LoVo (cell line): ENCODE measurements at regions not wholly inside any gene's neighbourhood (a gene's known extent, or its start where the extent isn't known, plus 50 kb on each side); places are given as distances from the start of the nearest gene placed in this dataset.
A peak's percentile ranks its signal among the peaks of the same experiment; 100 is the strongest.
"Not testable (repeated sequence)": the region's sequence is repeated elsewhere in the genome, so short reads cannot be mapped to it uniquely, and the experiment has no call there.

Experiments used
- DNase-seq: peaks from one replicate; pipeline ENCODE4 v3.0.0-alpha.2; 2016; ENCODE audit warnings: low spot score

DNA sequence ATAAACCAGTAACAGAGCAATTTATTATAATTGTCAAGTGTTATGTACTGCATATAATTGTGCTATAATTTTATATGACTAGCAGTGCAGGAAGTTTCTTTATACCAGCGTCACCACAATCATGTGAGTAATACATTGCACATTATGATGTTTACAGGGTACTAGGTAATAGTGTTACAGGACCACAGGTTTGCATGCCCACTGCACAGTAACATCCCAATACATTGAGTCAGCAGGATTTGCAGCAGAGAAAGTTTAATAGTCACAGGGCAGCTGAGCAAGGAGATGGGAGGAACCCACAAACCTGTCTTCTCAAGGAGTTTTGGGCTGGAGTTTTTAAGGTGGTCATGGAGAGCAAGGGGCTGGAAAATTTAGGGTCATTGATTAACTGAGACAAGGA lies 1042.9 kb upstream of the ACVR2A start:
- no peak for DNase-seq

DNA sequence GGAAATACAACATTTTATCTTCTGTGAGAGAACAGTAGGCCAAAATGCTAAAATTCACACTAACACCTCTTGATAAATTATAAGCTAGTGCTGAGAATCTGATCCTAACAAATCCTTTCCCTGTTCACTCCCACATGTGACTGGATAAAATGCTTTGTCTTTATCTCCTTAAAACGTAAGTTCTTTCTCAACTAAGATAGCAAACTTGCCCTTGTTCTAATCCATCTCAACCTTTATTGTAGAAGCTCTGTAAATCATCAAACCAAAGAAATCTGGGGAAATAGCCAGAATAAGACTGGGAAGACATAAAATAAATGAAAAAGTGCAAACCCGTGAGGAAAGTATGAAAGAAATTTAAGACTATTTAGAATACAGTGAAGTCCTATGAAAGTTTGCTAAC lies 1058.4 kb upstream of the ACVR2A start:
- DNase-seq: no peak

DNA sequence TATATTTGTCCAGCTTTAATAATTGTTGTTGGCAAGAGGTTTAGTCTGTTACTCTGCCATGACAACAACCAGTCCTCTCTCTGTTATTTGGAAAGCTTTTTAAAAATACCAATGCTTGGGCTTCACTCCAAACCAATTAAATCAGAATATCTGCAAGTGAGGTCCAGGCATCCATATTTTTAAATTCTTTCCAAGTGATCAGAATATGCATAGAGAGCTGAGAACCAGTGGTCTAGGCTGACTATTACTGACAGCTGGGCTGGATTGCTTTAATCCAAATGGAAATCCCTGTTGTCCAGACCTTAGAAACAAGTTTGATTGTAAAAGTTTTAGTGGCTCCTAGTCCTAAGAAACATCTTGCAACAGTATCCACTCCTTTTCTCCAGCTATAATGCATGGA lies 1059.7 kb upstream of the ACVR2A start:
- no peak for DNase-seq

DNA sequence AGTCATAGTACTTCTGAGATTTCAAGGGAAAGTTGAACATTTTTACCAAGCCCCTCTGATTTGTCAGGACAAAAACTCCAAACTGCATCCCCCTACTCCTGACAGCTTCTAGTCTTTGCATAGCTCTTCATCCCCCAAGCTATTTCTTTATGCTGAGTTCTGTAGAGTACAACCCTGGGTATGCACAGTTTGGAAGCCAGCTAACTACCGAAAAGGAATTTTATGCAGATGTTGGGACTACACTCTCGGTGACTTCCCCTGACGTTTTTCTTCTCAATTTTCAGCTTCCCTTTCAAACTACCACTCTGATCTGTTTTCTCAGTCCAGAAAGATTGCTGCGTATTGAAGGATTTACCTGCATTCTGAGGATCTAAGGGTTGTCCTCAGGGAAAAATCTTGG lies 1060.2 kb upstream of the ACVR2A start:
- DNase-seq: no peak

DNA sequence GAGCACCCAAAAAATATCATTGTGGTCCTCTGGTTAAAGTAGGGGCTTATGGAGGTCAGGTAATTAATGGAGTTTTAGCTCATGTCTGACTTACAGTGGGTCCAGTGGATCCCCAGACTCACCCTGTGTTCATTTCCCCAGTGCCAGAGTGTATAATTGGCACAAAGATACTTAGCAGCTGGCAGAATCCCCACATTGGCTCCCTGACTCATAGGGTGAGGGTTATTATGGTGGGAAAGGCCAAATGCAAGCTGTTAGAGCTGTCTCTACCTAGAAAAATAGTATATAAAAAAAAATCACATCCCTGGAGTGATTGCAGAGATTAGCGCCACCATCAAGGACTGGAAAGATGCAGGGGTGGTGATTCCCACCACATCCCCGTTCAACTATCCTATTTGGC lies 1067.6 kb upstream of the ACVR2A start:
- no peak for DNase-seq

DNA sequence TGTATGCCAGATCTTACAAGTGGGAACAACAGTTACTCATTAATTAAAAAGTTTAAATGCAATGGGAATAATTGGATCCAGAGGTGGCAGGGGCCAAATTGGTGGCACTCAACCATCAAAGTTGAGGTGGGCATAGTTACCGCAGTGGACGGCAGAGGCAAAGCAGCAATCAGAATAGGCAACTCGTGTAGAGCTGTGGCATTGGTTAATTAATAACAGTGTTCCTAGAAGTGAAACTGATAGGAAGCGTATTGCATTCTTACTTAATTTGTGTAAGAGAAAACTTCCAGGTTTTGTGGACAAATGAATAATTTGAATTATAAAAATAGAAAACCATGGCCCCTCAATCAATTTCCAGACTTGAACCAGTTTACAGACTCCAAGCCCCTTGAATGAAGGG lies 1068.2 kb upstream of the ACVR2A start:
- DNase-seq: no peak

DNA sequence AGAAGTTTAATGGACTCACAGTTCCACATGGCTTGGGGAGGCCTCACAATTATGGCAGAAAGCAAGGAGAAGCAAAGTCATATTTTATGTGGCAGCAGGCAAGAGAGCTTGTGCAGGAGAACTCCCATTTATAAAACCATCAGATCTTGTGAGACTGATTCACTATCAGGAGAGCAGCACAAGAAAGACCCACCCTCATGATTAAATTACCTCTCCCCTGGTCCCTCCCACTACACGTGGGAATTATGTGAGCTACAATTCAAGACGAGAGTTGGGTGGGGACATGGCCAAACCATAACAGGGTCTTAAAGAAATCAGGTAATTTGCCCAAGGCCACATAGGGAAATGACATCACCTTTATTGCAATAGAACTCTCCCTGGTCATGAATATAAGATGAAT lies 1073.3 kb upstream of the ACVR2A start:
- no peak for DNase-seq

DNA sequence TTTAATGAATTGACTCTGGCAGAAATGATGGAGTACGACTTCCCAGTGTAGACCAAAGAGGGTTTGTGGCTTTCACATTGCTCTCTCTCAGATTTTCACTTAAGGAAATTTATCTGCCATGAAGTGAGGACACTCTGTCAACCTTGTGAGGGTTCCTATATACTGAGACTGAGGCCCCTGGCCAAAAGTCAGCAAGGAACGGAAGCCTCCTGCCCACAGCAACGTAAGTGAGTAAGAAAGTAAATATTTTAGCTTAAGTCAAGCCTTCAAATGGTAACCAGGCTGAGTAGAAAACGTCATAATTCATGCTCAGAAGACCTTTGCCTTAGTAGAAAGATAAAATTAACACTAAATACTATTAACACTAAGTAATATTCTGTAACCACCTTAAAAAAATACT lies 1080.5 kb upstream of the ACVR2A start:
- no peak for DNase-seq

DNA sequence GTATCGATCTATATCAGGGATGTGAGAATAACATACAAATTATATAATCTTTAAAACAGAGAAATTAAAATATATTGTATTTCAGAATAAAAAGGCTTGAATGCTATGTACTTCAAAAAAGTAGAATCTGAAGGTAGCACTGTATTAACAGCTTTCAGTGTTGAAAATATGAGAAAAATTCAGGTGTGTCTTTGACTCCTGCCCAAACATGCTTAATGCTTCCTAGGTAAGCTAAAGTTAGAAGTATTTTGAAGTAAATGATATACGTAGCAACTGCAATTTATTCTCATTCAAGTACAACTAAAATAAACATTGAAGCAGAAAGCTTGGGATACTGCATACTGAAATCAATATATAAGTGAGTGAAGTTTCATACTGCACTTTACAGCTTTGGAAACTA lies 1082.0 kb upstream of the ACVR2A start:
- no peak for DNase-seq

DNA sequence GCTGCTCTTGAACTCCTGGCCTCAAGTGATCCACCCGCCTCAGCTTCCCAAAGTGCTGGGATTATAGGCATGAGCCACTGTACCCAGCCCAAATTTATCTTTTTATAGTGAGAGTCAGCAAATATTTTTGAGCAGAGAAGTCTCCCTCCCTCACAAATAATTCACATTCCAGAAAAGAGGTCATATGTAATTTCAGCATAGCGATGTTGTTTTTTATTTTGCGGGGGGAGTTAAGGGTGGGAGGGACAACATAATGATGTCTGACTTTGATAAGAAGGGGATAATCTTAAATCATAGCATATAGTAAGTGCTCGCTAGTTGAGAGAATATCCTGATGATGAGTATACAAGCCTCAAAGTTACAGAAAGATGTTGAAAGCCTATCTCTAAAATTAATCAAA lies 1090.2 kb upstream of the ACVR2A start:
- no peak for DNase-seq

DNA sequence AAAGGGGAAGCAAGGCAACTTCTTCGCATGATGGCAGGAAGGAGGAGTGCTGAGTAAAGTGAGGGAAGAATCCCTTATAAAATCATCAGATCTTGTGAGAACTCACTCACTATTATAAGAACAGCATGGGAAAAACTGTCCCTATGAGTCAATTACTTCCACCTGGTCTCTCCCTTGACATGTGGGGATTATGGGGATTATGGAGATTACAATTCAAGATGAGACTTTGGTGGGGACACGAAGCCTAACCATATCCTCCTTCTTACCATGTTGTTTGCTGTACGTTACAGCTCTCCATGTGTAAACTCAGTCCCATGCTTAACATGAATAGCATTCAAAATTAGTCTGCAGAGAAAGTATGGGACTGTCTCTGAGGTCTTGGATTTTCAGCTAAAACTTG lies 1096.8 kb upstream of the ACVR2A start:
- no peak for DNase-seq

DNA sequence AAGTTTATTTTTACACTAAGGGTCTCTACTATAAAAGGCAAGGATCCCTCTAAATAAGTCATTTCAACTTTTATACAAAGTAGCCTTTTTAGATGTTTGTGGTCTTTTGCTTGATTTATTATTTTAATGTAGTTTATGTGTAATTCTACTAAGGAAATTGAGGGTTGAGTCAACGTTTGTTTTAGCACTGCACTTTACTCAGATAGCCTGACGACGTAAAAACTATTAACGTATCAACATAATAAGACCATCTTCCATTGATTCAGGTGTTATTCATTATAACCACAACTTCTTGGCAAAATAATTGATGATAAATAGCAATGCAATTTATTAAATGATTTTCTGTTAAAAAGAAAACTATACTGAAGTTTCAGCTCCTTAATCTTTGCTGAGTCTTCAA lies 1103.6 kb upstream of the ACVR2A start:
- no peak for DNase-seq

DNA sequence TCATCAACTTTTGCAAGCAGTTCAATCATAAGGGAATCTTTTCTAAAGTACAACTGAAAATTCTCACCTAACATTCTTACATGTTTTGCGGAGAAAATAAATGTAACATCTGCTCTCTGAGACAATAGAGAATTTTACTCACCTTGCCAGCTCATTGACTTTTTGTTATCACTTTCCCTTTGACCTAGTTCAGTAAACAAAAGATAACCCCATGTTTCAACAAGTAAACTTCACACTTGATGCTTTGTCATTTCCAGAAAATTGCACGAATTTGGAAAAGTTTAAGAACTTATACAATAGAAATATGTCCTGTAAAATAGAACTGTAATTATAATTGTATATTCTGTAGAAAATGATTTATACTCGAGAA lies 1110.0 kb upstream of the ACVR2A start:
- no peak for DNase-seq

DNA sequence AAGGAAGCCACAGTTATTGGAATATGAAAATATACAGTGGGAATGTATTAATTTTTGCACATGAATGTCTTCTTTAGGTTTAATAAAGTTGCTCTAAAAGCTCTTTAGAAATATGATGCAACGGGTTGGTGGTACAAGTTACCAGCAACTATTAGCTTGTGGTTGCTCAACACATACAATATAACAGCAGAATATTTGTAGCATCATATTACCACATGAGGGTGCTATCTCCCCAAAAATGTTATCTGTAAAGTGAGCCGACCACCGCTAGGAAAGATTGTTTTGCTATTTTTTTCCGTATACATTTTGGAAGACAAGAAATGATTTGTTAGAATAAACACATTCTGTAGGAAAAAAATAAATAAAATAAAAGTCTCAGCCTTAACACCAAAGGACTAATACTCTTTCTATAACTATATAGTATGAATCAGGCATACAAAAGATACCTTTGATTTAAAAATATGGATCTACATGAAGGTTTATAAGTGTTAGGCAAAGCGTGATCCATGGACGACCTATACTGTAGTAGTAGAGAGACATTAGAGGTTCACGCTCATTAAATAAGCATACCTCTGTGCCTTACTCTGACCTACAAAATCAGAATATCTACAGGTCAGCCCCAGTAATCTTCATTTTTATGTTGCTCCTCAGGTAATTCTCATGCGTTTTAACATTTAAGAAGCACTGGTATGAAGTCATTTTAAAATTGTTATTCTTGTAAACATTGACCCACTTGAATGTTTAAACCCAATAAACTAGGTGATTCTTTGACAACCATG lies 1110.6 kb upstream of the ACVR2A start:
- peak; percentile 21 for DNase-seq

DNA sequence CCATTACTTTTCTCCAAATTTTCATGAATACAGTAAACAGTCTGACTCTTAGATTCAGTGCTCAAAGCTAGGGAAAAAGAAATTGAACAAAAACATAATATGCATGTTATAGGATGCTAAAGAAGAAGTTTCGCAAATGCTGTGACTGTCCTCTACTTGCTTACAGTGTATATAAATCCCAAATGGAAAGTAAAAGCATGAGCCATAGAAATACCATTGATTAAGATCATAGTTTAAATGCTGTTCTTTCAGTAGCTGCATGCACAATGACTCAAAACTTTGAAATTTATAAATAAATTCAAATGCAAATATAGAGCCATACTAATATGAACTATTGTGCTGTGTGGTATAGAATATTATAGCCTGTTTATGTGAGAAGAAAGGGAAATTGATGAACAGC lies 1113.9 kb upstream of the ACVR2A start:
- DNase-seq: no peak

DNA sequence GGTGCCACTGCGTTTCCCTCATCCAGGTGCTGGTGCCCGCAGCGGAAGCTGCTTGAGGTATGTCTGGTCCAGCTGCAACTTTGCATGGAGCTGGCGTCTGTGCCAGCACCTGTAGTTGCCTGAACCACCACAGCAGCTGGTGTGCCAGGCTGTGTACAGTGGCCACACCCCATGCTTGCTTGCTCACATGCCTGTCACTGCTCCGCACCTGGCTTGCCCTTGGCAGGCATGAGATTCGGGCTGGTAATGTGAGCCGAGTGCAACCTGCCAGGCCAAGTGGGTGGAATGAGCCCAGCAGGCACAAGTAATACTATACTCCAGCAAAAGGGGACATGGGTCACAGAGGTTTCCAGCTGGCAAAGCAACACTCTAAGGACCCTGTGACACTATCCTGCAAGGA lies 1123.3 kb upstream of the ACVR2A start:
- DNase-seq: no peak

DNA sequence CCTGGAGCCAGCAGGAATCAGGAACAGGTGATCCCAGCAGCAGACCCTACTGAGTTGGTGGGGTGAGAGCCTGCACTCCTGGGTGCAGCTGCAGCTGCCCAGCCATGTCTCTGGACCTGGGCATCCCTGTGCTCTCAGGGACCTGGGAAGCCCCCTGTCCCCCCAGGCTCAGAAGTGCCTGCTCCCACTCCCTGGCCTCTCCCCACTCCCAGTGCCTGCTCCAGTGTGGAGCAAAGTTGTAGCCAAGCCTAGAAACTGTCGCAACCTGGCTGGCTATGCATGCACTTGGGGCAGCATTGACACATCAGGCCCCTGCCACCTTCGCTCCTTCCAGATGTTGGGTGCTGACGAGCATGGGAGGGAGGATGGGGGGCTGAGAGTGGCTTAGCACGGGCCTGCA lies 1124.7 kb upstream of the ACVR2A start:
- DNase-seq: no peak

DNA sequence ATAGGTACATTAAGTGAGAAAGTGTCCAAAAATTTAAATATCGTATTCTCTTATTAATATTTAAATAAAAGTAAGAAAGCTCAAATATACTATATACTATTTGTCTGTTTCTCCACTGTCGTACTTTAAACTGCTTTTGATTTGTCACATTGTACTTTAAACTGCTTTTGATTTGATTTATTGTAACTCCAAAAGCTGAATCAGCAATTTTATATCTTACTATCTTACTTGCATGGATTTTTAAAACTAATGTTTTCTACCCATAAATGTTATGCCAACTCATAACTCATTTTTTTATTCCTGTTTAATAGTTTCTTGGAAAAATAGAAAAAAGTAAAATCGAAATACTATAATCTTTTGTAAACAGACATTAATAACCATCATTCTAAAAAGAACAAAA lies 1128.2 kb upstream of the ACVR2A start:
- DNase-seq: no peak

DNA sequence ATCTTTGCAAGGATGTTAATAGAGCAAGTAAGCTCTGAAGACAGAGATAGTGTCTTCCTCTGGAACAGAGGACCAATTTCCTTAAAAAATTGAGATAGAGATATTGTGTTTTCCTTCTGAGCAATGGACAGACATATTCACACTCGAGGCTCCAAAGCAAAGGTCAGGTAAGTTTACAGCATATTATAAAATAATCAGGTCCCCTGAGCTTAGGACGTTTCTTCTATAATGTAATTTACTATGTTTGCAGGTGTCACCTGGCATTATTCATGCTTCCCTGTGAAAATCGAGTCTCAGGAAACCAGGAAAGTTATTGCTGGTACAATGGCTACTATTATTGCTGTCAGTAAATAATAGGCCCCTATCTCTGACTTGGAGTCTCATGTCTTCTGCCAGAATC lies 1135.8 kb upstream of the ACVR2A start:
- DNase-seq: no peak

DNA sequence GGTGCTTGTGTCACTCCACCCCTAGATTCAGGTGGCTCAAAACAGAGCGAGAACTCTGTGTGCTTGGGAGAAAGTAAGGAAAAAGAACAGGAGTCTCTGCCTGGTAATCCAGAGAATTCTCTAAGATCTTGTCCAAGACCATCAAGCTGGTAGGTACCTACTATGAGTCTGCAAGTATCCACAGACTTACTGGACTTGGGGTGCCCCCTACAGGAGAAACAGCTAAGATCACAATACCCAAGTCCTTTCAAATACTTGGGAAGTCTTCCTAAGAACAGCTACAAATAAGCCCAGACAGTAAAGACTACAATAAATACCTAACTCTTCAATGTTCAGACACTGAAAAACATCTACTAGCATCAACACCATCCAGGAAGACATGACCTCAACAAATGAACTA lies 1143.6 kb upstream of the ACVR2A start:
- no peak for DNase-seq

DNA sequence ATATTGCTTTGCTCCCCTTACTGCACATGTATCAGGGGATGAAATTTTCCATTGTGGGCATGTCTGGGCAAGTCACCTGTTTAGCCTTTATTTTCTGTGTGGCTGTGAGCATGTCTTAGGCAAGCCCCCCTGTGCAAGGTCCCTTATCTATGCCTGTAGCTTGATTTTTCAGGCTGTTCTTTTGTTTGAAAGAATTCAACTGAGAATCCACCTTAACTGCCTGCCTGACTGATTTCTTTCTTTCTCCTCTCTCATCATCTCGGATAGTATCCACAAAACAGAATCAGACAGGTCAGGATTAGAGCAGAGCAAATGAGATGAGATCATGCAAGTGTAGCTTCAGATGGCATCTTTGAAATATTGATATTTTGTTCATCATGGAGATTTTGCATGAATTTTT lies 1147.5 kb upstream of the ACVR2A start:
- no peak for DNase-seq

DNA sequence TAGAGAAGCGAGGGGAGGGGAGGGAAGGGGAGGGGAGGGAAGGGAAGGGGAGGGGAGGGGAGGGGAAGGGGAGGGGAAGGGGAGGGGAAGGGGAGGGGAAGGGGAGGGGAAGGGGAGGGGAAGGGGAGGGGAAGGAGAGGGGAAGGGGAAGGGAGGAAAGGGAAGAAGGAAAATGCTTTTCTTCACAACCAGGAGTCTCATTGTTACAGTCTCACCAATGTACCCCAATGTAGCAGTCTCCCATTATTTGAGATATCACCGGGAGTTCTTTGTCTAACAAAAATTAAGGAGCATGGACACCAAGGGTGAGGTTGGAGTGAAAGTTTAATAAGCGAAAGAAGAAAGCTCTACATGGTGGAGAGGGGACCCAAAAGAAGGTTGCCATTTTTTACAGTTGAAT lies 1148.0 kb upstream of the ACVR2A start:
- not testable (repeated sequence) for DNase-seq

DNA sequence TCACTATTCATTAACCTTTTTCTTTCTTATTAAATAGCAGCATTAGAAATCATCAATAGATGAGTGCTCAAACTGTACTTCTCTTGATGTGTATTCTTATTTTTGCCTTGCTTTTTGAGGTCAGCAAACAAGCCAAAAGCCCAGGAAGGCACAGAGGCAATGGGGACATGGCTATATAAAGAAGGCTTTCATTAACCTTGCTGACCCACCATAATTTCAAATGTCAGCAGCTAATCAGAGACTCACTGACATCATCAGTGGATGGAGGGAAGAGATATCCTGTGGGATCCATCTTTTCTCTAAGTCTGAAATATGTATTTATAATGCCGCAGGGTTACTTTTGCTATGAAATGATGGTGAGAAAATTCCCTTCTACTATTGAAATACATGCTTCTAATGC lies 1162.8 kb upstream of the ACVR2A start:
- no peak for DNase-seq

DNA sequence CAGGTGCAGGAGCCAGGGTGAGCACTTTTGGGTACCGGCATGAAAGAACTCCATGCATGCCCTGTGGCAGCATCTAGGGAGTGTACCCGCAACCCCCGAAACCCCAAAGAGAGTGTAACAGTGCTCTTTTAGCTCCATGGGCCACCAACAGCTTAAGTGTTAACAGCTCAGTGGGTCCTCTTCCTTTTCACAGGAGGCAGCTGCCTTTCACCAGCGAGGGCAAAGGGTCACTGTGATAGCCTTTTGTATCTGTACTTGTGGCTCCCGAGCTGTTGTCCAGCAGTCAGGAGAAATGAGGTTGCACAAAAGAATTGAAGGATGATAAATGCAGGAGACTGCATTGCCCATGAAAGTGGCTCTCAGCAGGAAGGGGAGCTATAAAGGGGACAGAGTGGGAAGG lies 1166.3 kb upstream of the ACVR2A start:
- no peak for DNase-seq

DNA sequence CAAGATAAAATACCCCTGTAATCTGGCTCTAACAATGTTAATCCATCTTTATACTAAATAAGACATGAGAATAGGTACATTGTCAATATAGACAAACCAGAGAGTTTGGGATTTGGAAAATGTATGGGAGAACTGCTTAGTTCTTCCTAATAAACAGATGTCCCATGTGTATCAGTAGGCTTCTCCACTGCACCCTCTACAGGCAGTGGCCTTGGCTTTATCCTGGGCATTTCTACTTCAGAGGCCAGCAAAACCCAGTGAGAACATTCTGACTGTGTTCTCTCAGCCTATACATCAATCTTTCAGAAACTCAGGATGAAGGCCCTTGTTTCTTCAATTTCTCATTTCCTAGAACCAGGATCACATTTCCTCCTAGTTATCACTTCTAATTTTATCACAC lies 1167.5 kb upstream of the ACVR2A start:
- DNase-seq: no peak
